SK-MEL-5 (cell line): ENCODE measurements at regions not wholly inside any gene's neighbourhood (a gene's known extent, or its start where the extent isn't known, plus 50 kb on each side); places are given as distances from the start of the nearest gene placed in this dataset.
"Not testable (repeated sequence)": the region's sequence is repeated elsewhere in the genome, so short reads cannot be mapped to it uniquely, and the experiment has no call there.

Experiments
- DNase-seq: peaks from one replicate; pipeline ENCODE4 v3.0.0-alpha.2; 2016; ENCODE audit warnings: low read depth, low spot score
- in situ Hi-C: cut with HindIII; loops from 2 replicates; pipeline ENCODE4 v1.10.0; 2016; ENCODE audit warnings: low sequenced_read_pairs, high pct_unique_total_duplicates, low pct_unique_long_range_greater_than_20kb

DNA sequence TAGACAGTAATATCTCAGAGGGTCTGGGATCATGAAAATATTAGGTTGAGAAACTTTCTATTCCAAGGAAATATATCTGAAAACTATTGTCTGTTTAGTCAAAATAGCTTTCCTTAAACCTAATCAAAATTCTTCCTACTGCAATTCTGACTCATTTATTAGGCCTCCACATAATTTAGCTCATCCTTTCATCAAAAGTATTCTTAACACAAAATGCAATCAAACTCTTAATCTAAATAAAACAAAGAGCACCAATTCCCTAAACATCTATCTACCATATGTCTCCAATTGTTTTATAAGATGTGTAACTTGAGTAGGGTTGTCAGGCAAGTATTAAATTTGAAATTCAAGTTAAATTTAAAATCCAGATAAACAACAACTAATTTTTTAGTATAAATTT, 142.1 kb downstream of the PLK2 start:
- DNase-seq, result no peak
- in situ Hi-C loops, result no loop called here

DNA sequence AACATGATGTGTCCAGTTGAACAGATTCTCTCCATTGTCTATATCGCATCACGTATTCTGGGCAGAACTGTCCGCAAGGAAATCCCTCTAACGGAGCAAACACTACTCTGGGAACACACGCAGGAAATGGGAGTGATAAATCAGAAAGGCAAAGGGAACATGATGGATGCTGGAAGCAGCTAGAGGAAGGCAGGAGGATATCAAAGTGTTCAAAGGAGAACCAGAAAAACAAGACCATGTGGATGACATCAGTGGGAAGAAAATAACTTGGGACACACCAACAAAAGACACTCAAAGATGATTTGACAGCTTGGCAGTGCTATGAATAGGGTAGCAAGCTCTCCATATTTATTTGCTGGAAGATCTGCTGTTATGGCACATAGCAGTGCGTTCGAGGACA, 142.9 kb downstream of the PLK2 start:
- in situ Hi-C loops, result no loop called here
- no peak for DNase-seq

DNA sequence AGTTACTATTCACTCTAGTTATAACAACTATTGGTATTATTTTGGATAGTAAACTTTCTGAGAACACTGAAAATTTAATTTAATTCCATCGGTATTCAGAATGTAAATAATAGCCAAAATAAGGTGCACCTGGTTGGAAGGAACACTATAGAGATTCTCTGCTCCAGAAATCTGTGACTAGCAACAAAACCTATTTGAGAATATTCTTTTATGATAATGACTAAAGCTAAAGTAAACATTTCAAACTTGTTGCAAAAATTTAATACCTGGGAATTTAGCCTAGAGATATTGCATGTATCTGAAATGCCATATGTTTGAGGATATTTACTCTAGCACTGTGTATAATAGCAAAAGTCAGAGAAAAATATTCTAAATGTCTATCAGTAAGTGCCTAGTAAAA, 144.1 kb downstream of the PLK2 start:
- in situ Hi-C loops, result no loop called here
- no peak for DNase-seq

DNA sequence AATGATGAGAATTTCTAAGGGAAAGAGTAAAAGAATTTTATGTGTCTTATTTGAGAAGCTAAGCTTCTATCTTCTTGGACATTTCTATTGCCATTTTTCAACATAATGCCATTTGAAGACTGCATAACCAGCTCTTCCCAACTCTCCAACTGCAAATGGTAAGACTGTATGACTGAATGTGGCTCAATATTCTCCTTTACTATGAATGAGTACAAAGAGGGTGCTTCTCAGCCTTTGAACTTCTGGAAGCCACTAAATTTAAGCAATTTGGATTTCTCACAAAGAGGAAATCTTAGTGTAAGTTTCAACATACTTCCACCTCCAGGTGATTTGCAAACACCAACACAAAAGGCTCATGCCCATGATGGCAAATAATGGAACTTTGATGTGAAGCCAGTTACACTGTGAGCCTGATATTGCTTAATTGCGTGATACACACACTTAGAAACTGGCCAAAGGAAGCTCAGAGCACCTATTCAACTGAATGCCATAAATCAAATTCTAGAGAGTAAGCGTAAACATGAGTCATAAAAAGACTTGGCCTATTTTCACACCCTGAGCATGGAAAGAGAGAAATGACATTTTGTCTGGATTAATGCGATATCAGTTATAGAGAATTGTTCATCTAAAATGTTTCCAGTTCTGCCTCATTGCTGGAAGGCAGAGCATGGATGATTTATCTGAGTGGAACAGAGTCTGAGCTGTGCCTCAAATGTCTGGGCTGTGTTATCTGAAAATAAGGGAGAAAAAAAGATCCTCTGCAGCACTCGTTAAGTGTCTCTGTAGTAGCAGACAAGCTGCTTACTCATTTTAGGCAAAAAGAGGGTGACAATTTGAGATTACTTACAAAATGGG, 145.3 kb downstream of the PLK2 start:
- DNase-seq, result no peak
- in situ Hi-C loops, result no loop called here

DNA sequence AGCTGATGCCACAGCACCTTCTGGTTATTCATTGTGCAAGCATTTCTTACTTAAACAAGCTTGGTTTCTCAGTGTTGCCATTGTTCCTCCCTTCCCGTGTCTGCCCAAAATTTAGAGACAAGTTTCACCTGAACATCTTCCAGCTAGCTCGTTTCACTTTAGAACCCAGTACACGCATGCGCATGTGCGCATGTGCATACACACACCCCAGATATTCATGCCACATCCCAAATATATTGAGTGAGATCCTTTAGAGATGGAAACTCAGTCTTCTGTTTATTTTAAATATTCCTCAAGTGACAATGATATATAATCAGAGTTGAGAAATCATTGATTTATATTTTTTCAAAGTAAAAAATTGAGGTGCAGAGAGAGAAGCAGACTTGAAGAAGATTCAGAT, 147.6 kb downstream of the PLK2 start:
- in situ Hi-C loops, result no loop called here
- no peak for DNase-seq

DNA sequence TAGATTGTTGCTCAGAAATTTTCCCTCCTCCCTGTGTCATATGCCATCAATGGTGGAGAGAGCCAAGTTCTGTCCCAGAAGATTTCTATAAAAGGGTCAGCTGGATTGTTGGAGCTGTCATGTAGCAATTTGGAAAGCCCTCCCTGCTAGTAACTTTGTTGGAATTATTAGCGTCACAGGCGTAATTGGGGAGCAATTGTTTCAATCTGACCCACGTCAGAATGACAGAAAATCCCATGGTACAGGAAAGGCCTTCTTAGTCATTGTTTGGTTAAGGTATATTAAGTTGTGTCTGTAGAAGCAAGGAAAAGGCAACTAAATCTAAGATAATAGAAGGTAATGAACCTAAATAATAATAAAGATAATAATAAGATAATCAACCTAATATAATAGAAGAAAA, 148.4 kb downstream of the PLK2 start:
- in situ Hi-C loops, result no loop called here
- DNase-seq, result no peak

DNA sequence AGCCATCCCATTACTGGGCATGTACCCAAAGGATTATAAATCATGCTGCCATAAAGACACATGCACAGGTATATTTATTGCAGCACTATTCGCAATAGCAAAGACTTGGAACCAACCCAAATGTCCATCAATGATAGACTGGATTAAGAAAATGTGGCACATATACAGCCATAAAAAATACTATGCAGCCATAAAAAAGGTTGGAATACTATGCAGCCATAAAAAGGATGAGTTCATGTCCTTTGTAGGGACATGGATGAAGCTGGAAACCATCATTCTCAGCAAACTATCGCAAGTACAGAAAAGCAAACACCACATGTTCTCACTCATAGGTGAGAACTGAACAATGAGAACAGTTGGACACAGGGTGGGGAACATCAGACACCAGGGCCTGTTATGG, 151.5 kb downstream of the PLK2 start:
- DNase-seq, in situ Hi-C loops: not testable (repeated sequence)

DNA sequence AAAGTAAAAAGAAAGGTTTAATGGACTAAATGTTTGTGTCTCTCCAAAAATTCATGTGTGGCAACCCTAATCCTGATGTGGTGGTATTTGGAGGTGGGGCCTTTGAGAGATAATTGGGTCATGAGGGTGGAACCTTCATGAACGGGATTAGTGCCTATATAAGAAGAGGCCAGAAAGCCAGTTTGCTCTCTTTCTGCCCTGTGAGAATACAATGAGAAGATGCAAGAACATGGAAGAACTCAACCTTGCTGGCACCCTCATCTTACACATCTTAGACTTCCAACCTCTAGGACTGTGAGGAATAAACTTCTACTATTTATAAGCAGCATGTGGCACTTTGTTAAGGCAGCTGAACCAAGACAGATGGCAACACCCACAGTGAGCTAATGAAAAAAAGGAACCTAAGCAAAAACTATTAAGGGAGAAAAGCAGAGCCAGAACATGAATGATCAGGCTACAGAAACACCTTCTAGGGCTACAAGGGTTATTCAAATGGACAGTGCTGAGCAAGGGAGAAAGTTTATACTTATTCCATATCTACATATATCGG, 159.5 kb downstream of the PLK2 start:
- no peak for DNase-seq
- in situ Hi-C loops, result no loop called here

DNA sequence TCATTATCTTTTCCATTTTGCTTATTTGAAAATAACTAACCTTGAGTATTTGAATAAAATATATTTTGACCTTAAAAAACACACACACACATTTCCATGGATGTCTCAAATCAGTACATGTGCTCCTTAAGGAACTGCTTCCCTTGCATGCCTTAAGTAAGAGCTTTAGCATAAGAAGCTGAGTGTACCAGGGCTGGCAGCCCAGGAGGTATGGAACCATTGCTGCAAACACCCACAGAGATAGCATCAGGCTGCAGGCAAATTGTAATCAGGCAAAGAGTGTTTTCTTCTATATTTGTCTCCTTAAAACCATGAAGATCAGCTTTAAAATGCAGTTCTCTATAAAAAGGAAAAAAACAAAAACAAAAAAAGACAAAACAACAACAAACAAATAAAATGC, 160.6 kb downstream of the PLK2 start:
- in situ Hi-C loops, result no loop called here
- no peak for DNase-seq

DNA sequence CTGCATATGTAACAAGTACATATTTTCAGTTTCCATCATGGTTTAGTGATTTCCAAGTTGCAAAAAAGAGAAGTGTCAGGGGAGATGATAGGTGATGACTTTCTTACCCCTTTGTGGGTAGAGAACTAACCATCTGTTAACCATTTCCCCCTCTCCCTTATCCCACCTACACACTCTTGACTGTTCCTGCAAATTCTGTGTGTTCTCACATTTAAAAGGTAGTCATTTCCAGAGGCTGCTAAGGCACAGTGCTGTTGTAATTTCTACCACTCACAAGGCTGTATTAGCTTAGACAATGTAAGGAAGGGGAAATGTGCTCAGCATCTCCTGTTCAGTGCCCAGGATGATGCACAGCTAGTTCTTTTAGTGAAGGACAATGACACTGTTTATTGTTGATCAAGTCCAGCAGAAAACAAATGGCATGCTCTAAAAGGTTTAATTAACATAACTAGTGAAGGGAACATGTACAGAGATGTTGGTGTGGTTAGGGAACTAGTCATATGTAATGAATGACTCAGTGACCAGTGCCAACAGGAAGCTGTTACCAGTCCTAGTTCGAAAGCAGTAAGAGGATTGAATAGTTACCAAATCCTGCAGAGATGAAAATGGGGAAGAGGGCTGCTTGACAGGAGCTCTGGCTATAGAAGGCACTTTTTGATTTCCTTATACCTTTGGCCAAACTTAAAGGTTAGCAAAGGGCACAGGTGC, 165.1 kb downstream of the PLK2 start:
- in situ Hi-C loops, result no loop called here
- DNase-seq, result no peak

DNA sequence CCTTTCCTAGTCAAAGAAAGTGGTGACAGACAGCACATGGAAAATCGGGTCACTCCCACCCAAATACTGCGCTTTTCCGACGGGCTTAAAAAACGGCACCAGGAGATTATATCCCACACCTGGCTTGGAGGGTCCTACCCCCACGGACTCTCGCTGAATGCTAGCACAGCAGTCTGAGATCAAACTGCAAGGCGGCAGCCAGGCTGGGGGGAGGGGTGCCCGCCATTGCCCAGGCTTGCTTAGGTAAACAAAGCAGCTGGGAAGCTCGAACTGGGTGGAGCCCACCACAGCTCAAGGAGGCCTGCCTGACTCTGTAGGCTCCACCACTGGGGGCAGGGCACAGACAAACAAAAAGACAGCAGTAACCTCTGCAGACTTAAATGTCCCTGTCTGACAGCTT, 171.6 kb downstream of the PLK2 start:
- in situ Hi-C loops, DNase-seq: not testable (repeated sequence)

DNA sequence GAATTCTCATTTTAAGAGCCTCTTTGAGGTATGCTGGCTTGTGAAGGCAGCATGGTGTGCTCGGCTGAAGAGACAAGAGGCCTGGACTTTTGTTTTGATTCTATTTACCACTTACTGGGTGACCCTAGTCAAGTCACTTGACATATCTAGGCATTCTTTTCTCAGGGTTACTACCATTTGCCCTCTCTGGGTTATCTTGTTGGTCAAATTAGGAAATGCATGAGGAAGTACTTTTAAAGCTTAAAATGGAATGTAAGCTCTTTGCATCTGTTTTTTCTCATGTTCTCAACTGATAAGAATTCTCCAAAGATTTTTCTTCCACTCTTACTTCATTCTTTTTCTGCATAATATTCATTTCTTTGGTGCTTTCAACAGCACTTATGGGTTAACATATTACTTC, 173.1 kb downstream of the PLK2 start:
- in situ Hi-C loops, result no loop called here
- DNase-seq, result no peak

DNA sequence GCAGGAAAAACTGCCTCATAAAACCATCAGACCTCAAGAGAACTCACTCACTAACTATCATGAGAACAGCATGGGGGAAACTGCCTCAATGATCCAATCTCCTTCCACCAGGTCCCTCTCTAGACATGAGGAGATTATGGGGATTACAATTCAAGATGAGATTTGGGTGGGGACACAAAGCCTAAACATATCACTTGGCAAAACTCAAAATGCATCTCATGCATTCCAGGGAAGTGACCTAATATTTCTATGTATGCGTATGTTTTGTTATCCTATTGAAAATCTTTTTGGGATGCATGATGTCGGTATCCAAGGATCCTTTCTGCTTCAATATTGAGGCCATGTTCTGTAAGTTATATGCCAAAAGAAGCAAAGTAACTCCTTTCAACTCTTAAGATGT, 174.0 kb downstream of the PLK2 start:
- in situ Hi-C loops, result no loop called here

DNA sequence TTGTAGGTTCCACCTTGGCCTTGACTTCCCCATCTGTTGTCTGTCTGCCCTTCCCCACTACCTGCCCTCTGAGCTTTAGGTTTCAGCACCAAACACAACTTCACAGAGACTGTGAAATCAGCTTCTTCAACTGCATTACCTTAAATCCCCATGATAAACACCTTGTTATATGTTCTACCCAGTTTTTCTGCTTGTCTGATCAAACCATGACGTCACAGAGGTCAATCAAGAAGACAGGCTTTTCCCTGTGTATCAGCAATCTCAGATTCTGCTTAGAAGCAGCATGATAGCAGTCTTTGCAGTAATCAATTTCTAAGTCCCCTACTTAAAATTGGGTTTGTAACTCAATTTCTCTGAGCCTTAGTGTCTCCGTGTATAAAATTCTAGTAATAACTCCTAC, 175.0 kb downstream of the PLK2 start:
- in situ Hi-C loops, result no loop called here
- no peak for DNase-seq

More for the DNA sequence above, 174.0 kb downstream of the PLK2 start:
- no peak for DNase-seq

DNA sequence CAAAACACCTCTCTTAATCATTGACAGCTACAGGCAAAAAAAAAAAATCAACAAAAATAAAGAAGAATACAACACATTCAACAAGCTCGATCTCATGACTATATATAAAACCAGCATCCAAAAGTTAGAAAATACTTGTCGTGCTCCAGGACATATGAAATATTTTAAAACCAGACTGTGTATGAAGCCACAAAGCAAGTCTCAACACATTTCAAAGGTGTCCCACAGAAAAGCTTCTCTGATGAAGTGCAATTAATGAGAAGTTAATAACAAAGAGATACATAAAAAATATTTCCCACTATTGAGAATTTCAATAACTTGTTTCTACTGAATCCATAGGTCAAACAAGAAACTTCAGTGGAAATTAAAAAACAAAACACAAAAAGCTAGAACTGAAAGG, 178.7 kb downstream of the PLK2 start:
- no peak for DNase-seq
- in situ Hi-C loops, result no loop called here

DNA sequence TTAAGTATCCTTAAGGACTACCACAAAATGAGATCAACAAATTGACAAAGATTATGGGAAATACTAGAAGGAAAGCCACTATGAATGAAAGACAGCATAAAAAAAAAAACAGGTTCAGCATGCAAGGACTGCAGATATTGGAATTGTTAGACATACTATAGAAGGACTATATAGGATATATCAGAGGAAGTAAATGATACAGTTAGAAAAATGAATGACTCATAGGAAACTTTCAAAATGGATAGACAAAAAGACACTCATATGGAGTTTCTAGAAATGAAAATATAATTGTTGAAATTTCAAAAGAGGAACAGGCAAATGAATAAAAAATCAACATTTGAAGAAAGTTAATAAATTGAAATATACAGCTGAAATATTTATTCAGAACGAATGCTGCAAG, 180.6 kb downstream of the PLK2 start:
- in situ Hi-C loops, result no loop called here
- no peak for DNase-seq

DNA sequence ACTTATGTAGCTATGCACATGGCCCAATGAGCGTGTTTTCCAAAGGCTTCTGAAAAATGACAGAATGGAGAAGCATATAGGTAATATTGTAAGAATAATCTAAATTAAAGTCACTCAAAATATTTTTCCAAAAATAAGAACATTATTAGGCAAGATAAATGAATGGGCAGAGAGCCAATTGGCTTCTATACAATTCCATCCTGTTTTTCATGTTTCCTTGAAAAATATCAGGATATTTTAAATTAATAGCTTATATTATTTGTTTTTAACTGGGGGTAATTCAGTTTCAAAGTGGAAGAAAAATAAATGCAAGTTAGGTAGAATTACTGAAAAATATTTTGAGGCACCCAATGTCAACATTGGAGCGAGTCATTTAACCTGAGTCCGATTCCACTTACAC, 183.5 kb downstream of the PLK2 start:
- in situ Hi-C loops, result no loop called here
- DNase-seq, result no peak

DNA sequence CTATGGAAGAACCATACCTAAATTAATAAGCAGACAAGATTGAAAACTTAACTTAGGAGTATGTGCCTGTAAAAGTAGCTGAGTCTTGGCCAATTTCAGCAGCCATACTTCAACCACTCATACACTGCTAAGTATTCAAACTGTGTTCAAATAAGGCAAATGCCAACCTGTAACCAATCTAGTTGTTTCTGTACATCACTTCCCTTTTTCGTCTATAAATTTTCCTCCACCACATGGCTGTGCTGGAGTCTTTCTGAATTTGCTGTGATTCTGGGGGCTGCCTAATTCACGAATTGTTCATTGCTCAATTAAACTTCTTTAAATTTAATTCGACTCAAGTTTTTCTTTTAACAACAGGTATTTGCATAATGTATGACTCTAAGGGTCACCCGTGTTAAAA, 184.4 kb downstream of the PLK2 start:
- in situ Hi-C loops, result no loop called here
- DNase-seq, result no peak

DNA sequence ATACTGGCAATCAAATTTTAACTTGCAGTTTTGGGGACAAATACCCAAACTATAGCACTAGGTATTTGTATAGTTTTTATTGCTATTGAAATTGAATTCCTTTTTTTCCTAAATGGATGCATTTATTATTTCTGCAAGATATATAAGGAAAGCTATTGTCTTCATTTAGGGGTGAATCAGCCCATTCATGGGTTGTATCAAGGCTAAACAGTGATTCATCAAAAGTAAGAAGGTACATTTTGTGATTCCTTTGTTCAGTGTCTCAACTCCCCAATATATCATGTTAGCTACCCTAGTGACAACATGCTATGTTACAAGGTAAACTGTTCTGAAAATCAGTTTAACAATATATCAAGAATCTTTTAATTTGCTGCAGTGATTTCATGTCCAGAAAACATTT, 185.7 kb downstream of the PLK2 start:
- no peak for DNase-seq
- in situ Hi-C loops, result no loop called here
